Mucosa of descending colon (tissue), 3 donors: ENCODE measurements at regions not wholly inside any gene's neighbourhood (a gene's known extent, or its start where the extent isn't known, plus 50 kb on each side); places are given as distances from the start of the nearest gene placed in this dataset.

Source experiments
- ATAC-seq: fragments of 200-7000 bp; cut with Tn5 transposase; one replicate; pipeline ENCODE4 v1.9.1; 2020; ENCODE audit warnings: mild to moderate bottlenecking, moderate library complexity
- DNase-seq, 3 donors: peaks; one replicate each; pipeline ENCODE4 v3.0.0-alpha.2; 2020
- H3K36me3 ChIP-seq: fragments of 200-600 bp; one replicate; pipeline ENCODE4 v1.8.0; 2021; ENCODE audit warnings: low read depth, mild to moderate bottlenecking
- H3K4me1 ChIP-seq: fragments of 200-600 bp; one replicate; pipeline ENCODE4 v1.8.0; 2021; ENCODE audit warnings: low read depth, mild to moderate bottlenecking
- H3K4me3 ChIP-seq: fragments of 200-600 bp; one replicate; pipeline ENCODE4 v1.8.0; 2021; ENCODE audit warnings: mild to moderate bottlenecking
- H3K9me3 ChIP-seq: fragments of 200-600 bp; one replicate; pipeline ENCODE4 v1.8.0; 2021; ENCODE audit warnings: mild to moderate bottlenecking
- CTCF ChIP-seq: fragments of 200-600 bp; IDR thresholded peaks from one replicate; pipeline ENCODE4 v1.8.0; 2022; ENCODE audit warnings: antibody characterized with exemption, mild to moderate bottlenecking
- intact Hi-C, 2 donors: fragments of 100-400 bp; cut with DNase I in 1 of 2; cut with micrococcal nuclease in 1 of 2; formaldehyde crosslinking; loops; one replicate each; pipeline versions ENCODE4 v1.11.0 to v1.11.1; 2022; cut with DNase I, micrococcal nuclease
- donor health status: DM: no; HTN: no; CAD: no; lungs with moderate emphysema.
- donor health status: DM: no; HTN: no; CAD: no.
- donor health status: DM: no; HTN: yes; CAD: no.

- Histone ChIP-seq H3K4me1 (no peaks in the 10 kb centered on the region), H3K9me3 (no peaks in the 10 kb centered on the region), H3K36me3 (no peaks in the 10 kb centered on the region), H3K4me3 (no peak overlapping the region)
- intact Hi-C loops, result no loop called here
- no peak for TF ChIP-seq CTCF
- DNase-seq (no peak), ATAC-seq (no peak)
Measured at GRCh38 chr10:128863823-128864405, 603.1 kb upstream of the MGMT start.

GRCh38 chr10:128864554-128865295, 602.3 kb upstream of the MGMT start:
- intact Hi-C loops, result no loop called here
- ATAC-seq, result no peak
- H3K36me3 ChIP-seq, result no peaks in the 10 kb centered on the region
- DNase-seq, result no peak
- H3K4me1 ChIP-seq, result no peaks in the 10 kb centered on the region
- no peak overlapping the region for H3K4me3 ChIP-seq
- H3K9me3 ChIP-seq, result no peaks in the 10 kb centered on the region
- no peak for TF ChIP-seq CTCF

- Histone ChIP-seq H3K4me1 (no peaks in the 10 kb centered on the region), H3K9me3 (no peaks in the 10 kb centered on the region), H3K4me3 (no peak overlapping the region), H3K36me3 (no peaks in the 10 kb centered on the region)
- ATAC-seq (no peak), DNase-seq (no peak)
- no peak for TF ChIP-seq CTCF
- intact Hi-C loops, result no loop called here
Measured at GRCh38 chr10:128865436-128866195, 601.4 kb upstream of the MGMT start.

GRCh38 chr10:128866551-128866950, 600.5 kb upstream of the MGMT start:
- no peak for TF ChIP-seq CTCF
- ATAC-seq (no peak), DNase-seq (no peak)
- intact Hi-C loops, result no loop called here
- Histone ChIP-seq H3K4me1 (no peaks in the 10 kb centered on the region), H3K36me3 (no peaks in the 10 kb centered on the region), H3K4me3 (no peak overlapping the region), H3K9me3 (no peaks in the 10 kb centered on the region)

- H3K4me3 ChIP-seq, result no peak overlapping the region
- DNase-seq, result no peak
- no peak for TF ChIP-seq CTCF
- no peaks in the 10 kb centered on the region for H3K4me1 ChIP-seq
- intact Hi-C loops, result no loop called here
- H3K9me3 ChIP-seq, result no peaks in the 10 kb centered on the region
- no peak for ATAC-seq
- no peaks in the 10 kb centered on the region for H3K36me3 ChIP-seq
Measured at GRCh38 chr10:128867210-128867609, 599.8 kb upstream of the MGMT start.
